HL-60 (cell line): ENCODE measurements at regions not wholly inside any gene's neighbourhood (a gene's known extent, or its start where the extent isn't known, plus 50 kb on each side); places are given as distances from the start of the nearest gene placed in this dataset.

Experiments used
- DNase-seq, 2 experiments: peaks; one replicate each; pipeline ENCODE4 v3.0.0-alpha.2; 2010 to 2020; ENCODE audit warnings: low read depth in 1 of 2, low spot score in 1 of 2
- H3K27ac ChIP-seq: fragments of 250-450 bp; sonication (Bioruptor Pico); replicated peaks from 2 replicates; pipeline ENCODE4 v1.5.1; 2020; ENCODE audit warnings: mild to moderate bottlenecking, moderate library complexity
- H3K27me3 ChIP-seq: fragments of 250-450 bp; sonication (Bioruptor Pico); 2 replicates; pipeline ENCODE4 v1.5.1; 2021; ENCODE audit warnings: mild to moderate bottlenecking, moderate library complexity; ENCODE audit not compliant: insufficient read depth, poor library complexity, severe bottlenecking
- H3K4me3 ChIP-seq: replicated peaks from 2 replicates; pipeline ENCODE4 v1.5.1; 2011; ENCODE audit warnings: mild to moderate bottlenecking, control low read depth, low read length; ENCODE audit not compliant: insufficient read depth
- GABPA ChIP-seq: IDR thresholded peaks from 2 replicates; pipeline ENCODE4 v1.6.1; 2012; ENCODE audit warnings: low read depth
- POLR2AphosphoS5 ChIP-seq: IDR thresholded peaks from 2 replicates; pipeline ENCODE4 v1.6.1; 2012; ENCODE audit warnings: low read depth
- SPI1 ChIP-seq: IDR thresholded peaks from 2 replicates; pipeline ENCODE4 v1.6.1; 2012; ENCODE audit warnings: low read depth, mild to moderate bottlenecking, borderline replicate concordance
- TF ChIP-seq, protein P1 (sequence below): IDR thresholded peaks from 2 replicates; pipeline ENCODE4 v1.6.1; 2012; ENCODE audit warnings: low read depth; ENCODE audit not compliant: insufficient replicate concordance
- TF ChIP-seq, protein P2 (sequence below): IDR thresholded peaks from one replicate; pipeline ENCODE4 v1.5.1; 2011; ENCODE audit warnings: low read length, control low read depth, inconsistent platforms; ENCODE audit not compliant: insufficient read depth

DNA sequence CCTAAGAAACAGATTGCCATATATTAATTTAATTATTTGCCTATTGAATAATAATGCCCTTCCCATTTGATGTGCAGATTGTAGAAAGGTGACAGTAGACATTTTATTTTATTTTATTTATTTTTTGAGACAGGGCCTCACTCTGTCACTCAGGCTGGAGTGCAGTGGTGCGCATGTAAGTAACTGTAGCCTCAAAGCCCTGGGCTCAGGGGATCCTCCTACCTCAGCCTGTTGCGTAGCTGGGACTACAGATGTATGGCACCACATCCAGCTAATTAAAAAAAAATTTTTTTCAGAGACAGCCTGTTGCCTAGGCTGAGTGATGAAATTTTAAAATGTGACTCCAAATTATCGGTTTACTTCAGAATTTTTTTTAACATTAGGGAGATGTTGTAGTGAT is 1110.0 kb upstream of the EEF2KMT start:
- H3K4me3 ChIP-seq: no peak overlapping the region
- no peak for DNase-seq
- H3K27me3 ChIP-seq: no peaks in the 10 kb centered on the region
- TF ChIP-seq, protein P1, sequence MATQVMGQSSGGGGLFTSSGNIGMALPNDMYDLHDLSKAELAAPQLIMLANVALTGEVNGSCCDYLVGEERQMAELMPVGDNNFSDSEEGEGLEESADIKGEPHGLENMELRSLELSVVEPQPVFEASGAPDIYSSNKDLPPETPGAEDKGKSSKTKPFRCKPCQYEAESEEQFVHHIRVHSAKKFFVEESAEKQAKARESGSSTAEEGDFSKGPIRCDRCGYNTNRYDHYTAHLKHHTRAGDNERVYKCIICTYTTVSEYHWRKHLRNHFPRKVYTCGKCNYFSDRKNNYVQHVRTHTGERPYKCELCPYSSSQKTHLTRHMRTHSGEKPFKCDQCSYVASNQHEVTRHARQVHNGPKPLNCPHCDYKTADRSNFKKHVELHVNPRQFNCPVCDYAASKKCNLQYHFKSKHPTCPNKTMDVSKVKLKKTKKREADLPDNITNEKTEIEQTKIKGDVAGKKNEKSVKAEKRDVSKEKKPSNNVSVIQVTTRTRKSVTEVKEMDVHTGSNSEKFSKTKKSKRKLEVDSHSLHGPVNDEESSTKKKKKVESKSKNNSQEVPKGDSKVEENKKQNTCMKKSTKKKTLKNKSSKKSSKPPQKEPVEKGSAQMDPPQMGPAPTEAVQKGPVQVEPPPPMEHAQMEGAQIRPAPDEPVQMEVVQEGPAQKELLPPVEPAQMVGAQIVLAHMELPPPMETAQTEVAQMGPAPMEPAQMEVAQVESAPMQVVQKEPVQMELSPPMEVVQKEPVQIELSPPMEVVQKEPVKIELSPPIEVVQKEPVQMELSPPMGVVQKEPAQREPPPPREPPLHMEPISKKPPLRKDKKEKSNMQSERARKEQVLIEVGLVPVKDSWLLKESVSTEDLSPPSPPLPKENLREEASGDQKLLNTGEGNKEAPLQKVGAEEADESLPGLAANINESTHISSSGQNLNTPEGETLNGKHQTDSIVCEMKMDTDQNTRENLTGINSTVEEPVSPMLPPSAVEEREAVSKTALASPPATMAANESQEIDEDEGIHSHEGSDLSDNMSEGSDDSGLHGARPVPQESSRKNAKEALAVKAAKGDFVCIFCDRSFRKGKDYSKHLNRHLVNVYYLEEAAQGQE: no peak
- TF ChIP-seq, protein P2, sequence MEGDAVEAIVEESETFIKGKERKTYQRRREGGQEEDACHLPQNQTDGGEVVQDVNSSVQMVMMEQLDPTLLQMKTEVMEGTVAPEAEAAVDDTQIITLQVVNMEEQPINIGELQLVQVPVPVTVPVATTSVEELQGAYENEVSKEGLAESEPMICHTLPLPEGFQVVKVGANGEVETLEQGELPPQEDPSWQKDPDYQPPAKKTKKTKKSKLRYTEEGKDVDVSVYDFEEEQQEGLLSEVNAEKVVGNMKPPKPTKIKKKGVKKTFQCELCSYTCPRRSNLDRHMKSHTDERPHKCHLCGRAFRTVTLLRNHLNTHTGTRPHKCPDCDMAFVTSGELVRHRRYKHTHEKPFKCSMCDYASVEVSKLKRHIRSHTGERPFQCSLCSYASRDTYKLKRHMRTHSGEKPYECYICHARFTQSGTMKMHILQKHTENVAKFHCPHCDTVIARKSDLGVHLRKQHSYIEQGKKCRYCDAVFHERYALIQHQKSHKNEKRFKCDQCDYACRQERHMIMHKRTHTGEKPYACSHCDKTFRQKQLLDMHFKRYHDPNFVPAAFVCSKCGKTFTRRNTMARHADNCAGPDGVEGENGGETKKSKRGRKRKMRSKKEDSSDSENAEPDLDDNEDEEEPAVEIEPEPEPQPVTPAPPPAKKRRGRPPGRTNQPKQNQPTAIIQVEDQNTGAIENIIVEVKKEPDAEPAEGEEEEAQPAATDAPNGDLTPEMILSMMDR: no peak
- no peak for TF ChIP-seq SPI1
- TF ChIP-seq POLR2AphosphoS5: no peak
- TF ChIP-seq GABPA: no peak
- no peak overlapping the region for H3K27ac ChIP-seq

DNA sequence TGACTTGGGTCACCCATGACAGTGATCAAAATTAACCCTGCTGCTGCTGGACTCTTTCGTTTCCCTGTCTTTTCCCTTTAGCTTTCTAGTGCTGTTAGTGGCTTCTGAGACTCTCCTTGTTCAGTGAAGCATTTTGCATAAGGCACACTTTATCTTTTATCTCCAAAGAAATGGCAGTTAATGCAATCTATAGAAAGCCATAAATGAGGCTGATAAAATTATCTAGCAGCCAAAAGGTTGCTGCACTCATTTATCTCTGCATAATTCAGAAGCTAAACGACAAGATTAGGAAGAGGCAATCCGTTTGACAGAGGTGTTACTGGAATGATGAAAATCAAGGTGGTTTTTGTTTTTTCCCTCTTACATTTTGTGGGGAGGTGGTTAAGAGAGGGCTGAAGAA is 1109.5 kb upstream of the EEF2KMT start:
- Histone ChIP-seq H3K27me3 (no peaks in the 10 kb centered on the region), H3K4me3 (no peak overlapping the region), H3K27ac (no peak overlapping the region)
- TF ChIP-seq POLR2AphosphoS5: no peak
- TF ChIP-seq, protein P1: no peak
- TF ChIP-seq GABPA: no peak
- no peak for TF ChIP-seq SPI1
- TF ChIP-seq, protein P2: no peak
- no peak for DNase-seq

DNA sequence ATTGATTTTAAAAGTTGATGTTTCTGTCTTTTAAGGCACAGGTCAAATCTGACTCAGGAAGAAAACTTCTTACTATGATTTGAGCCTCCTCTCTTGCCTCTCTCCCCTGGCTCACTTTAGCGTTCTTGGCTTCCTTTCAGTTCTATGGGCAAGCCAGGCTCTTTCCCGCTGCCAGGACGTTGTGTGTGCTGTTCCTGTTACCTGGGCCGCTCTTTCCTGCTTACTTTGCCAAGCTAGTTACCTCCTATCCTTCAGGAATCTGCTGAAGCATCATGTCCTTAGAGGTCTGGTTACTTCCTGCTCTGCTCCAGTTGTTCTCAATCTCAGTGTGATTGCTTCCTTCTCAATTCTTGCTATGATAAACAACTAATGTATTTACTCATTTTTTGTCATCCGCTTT is 1108.5 kb upstream of the EEF2KMT start:
- Histone ChIP-seq H3K4me3 (no peak overlapping the region), H3K27ac (no peak overlapping the region), H3K27me3 (no peaks in the 10 kb centered on the region)
- no peak for DNase-seq
- TF ChIP-seq SPI1 (no peak), POLR2AphosphoS5 (no peak), GABPA (no peak)
- TF ChIP-seq, protein P1: no peak
- TF ChIP-seq, protein P2: no peak
